Neuronal stem cell (in vitro differentiated cells): ENCODE measurements at regions not wholly inside any gene's neighbourhood (a gene's known extent, or its start where the extent isn't known, plus 50 kb on each side); places are given as distances from the start of the nearest gene placed in this dataset.

ENCODE experiments used
- DNase-seq: peaks from one replicate; pipeline ENCODE4 v3.0.0-alpha.2; 2013; ENCODE audit warnings: low spot score
- H2AFZ ChIP-seq: one replicate; pipeline ENCODE4 v1.6.1; 2013; ENCODE audit warnings: mild to moderate bottlenecking, low read length, inconsistent platforms
- H2AK5ac ChIP-seq: 2 replicates; pipeline ENCODE4 v1.6.1; 2013; ENCODE audit warnings: low read depth, mild to moderate bottlenecking, inconsistent platforms, low read length, moderate library complexity, mixed read lengths
- H2BK120ac ChIP-seq: 2 replicates; pipeline ENCODE4 v1.6.1; 2013; ENCODE audit warnings: low read depth, mild to moderate bottlenecking, inconsistent platforms, low read length, moderate library complexity, mixed read lengths
- H2BK12ac ChIP-seq: one replicate; pipeline ENCODE4 v1.6.1; 2013; ENCODE audit warnings: low read length, inconsistent platforms
- H2BK15ac ChIP-seq: 2 replicates; pipeline ENCODE4 v1.6.1; 2013; ENCODE audit warnings: mild to moderate bottlenecking, low read length, inconsistent platforms, mixed read lengths
- H2BK5ac ChIP-seq: one replicate; pipeline ENCODE4 v1.6.1; 2013; ENCODE audit warnings: inconsistent platforms, mild to moderate bottlenecking, low read length, moderate library complexity
- H3K14ac ChIP-seq: one replicate; pipeline ENCODE4 v1.6.1; 2013; ENCODE audit warnings: low read length, inconsistent platforms
- H3K18ac ChIP-seq: 2 replicates; pipeline ENCODE4 v1.6.1; 2013; ENCODE audit warnings: low read length, inconsistent platforms
- H3K23ac ChIP-seq: 2 replicates; pipeline ENCODE4 v1.6.1; 2013; ENCODE audit warnings: low read depth, mild to moderate bottlenecking, mixed read lengths, low read length, inconsistent platforms; ENCODE audit not compliant: poor library complexity
- H3K27ac ChIP-seq: replicated peaks from 3 replicates; pipeline ENCODE4 v1.5.1; 2013; ENCODE audit warnings: low read length, inconsistent platforms
- H3K27me3 ChIP-seq, 3 experiments: 2 replicates each; pipeline ENCODE4 v1.6.1; 2013; ENCODE audit warnings: low read length in 3 of 3, mild to moderate bottlenecking in 2 of 3, inconsistent platforms in 1 of 3, low read depth in 1 of 3, mixed read lengths in 1 of 3, moderate library complexity in 1 of 3; ENCODE audit not compliant: control insufficient read depth in 3 of 3, insufficient read depth in 3 of 3
- H3K36me3 ChIP-seq, 2 donors: replicated peaks in 1 of 2; 2 replicates each; pipeline ENCODE4 v1.6.1; 2013; ENCODE audit warnings: low read length in 2 of 2; ENCODE audit not compliant: control insufficient read depth in 2 of 2, insufficient read depth in 2 of 2
- H3K4ac ChIP-seq: 2 replicates; pipeline ENCODE4 v1.6.1; 2013; ENCODE audit warnings: inconsistent platforms, mild to moderate bottlenecking, low read length, moderate library complexity
- H3K4me1 ChIP-seq, 2 donors: 1 replicate in 1 of 2; 2 replicates in 1 of 2; pipeline ENCODE4 v1.6.1; 2013; ENCODE audit warnings: low read length in 2 of 2, low read depth in 1 of 2; ENCODE audit not compliant: control insufficient read depth in 2 of 2, insufficient read depth in 1 of 2
- H3K4me2 ChIP-seq: one replicate; pipeline ENCODE4 v1.6.1; 2013; ENCODE audit warnings: mild to moderate bottlenecking, low read length, inconsistent platforms; ENCODE audit not compliant: insufficient read depth, poor library complexity, severe bottlenecking
- H3K4me3 ChIP-seq, 2 donors: 2 replicates each; pipeline ENCODE4 v1.5.1; 2013; ENCODE audit warnings: low read length in 2 of 2, mild to moderate bottlenecking in 2 of 2, inconsistent platforms in 1 of 2, moderate library complexity in 1 of 2
- H3K79me1 ChIP-seq: one replicate; pipeline ENCODE4 v1.6.1; 2013; ENCODE audit warnings: low read depth, mild to moderate bottlenecking, inconsistent platforms, low read length, moderate library complexity
- H3K9ac ChIP-seq: one replicate; pipeline ENCODE4 v1.6.1; 2013; ENCODE audit warnings: mild to moderate bottlenecking, low read depth, low read length, inconsistent platforms; ENCODE audit not compliant: poor library complexity
- H3K9me3 ChIP-seq, 2 donors: replicated peaks in 1 of 2; 2 replicates each; pipeline versions ENCODE3 to v1.6.1; 2013; ENCODE audit warnings: low read length in 2 of 2, mild to moderate bottlenecking in 2 of 2, inconsistent platforms in 1 of 2, low read depth in 1 of 2, mixed read lengths in 1 of 2, moderate library complexity in 1 of 2; ENCODE audit not compliant: control insufficient read depth in 2 of 2, insufficient read depth in 1 of 2
- H4K8ac ChIP-seq: one replicate; pipeline ENCODE4 v1.6.1; 2013; ENCODE audit warnings: low read depth, mild to moderate bottlenecking, inconsistent platforms, low read length, moderate library complexity
- H4K91ac ChIP-seq: one replicate; pipeline ENCODE4 v1.6.1; 2013; ENCODE audit warnings: low read length, low read depth, mild to moderate bottlenecking, inconsistent platforms; ENCODE audit not compliant: poor library complexity
- WGBS, 2 donors: extraction: QIAGEN DNeasy Blood & Tissue Kit; methylation state at CpG; one replicate each; pipeline ENCODE4 v1.1.7; 2013; ENCODE audit warnings: missing lambda C conversion rate in 2 of 2, mixed read lengths in 1 of 2; ENCODE audit not compliant: insufficient read length in 2 of 2, insufficient replicate concordance in 1 of 2; ENCODE audit errors: extremely low coverage in 2 of 2; 5-methylcytosine and 5-hydroxymethylcytosine counted together

DNA sequence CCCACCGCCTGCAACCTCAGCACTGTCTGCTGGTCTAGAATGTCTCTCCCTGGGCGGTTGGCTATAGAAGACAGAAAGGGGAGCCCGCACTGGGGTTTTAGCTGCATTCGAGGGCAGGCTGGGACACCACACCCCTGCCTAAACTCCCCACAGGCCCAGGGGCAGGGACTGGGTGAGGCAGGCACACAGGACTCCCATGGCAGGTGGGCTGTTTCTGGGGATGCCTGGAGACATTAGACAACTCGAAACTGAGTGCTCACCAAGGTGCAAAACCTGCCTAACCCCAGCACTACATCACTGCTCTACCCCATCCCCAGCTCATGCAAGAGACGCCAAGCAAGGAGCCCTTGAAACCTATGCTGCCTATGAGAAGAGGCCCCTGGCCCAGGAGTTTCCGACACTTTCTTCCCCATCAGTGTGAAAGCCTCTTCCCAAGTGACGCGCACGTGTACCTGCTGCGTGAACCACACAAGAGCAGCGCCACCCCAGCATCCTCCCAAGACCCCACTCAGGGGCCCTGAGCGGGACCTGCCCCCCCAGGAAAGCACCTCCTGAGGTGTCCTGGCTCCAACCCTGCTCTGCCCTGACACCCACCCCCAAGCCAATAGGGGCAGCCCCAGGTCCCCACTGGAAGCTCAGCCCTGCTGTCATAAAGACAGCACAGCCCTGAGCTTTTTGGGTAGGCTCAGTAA, 121.2 kb downstream of the TUBA3C start:
- no peak overlapping the region for H4K91ac ChIP-seq
- no peak overlapping the region for H2BK120ac ChIP-seq
- H3K23ac ChIP-seq, result no peak overlapping the region
- H2BK5ac ChIP-seq, result no peak overlapping the region
- no peaks in the 10 kb centered on the region for H3K27me3 ChIP-seq
- WGBS, 2 donors, result no CpG with 5 or more reads among the region's 13 CpGs
- no peak overlapping the region for H2BK15ac ChIP-seq
- no peaks in the 10 kb centered on the region for H3K4me1 ChIP-seq
- H3K79me1 ChIP-seq, result no peaks in the 10 kb centered on the region
- H3K18ac ChIP-seq, result no peak overlapping the region
- H2BK12ac ChIP-seq, result no peak overlapping the region
- no peaks in the 10 kb centered on the region for H3K36me3 ChIP-seq
- no peak overlapping the region for H2AK5ac ChIP-seq
- peaks cover 0 to 78% of the 10 kb centered on the region in 2 donors for H3K9me3 ChIP-seq
- no peak overlapping the region for H3K4me2 ChIP-seq
- H2AFZ ChIP-seq, result no peak overlapping the region
- H3K4ac ChIP-seq, result no peak overlapping the region
- no peak overlapping the region for H4K8ac ChIP-seq
- no peak overlapping the region for H3K4me3 ChIP-seq
- no peak overlapping the region for H3K14ac ChIP-seq
- H3K9ac ChIP-seq, result no peak overlapping the region
- no peak overlapping the region for H3K27ac ChIP-seq
- DNase-seq, result no peak

DNA sequence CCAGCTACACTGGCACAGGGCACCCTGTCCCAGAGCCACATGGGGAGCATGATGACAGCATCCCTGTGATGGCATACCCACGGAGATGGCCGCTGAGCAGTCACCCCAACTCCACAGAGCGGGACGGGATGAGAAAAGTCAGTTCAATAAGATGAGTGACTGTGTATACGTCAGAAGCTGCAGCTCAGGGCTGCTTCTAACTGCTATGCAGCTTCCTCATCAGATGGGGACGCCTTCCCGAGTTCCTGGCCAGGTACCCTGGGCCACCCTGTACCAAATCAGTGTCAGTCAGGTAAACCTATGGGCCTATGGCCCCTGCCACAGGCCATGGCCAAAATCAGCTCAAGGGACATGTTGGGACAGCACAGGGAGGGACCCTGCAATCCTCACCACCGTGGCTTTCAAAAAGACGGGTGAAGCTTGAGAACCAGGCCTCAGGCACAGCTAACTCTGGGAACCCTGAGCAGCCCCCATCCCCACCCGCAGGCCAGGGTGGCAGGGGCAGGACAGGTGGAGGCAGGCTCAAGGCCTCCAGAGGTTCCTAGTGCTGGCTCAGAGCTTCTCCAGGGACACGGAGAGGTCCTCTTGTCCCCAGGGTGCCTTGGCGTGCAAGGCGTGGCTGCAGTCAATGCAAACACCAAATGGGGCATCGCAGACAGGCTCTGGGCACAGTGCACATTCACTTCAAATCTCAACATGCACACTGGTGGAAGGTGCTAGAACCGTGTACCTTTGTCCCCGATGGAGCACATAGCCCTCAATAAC, 122.4 kb downstream of the TUBA3C start:
- Histone ChIP-seq H3K4me3 (peak overlapping the region in 1 of 2 donors; percentile 40), H2BK120ac (no peak overlapping the region), H3K18ac (no peak overlapping the region), H2BK5ac (no peak overlapping the region), H4K8ac (no peak overlapping the region), H3K9me3 (peaks cover 0 to 82% of the 10 kb centered on the region in 2 donors), H2BK15ac (no peak overlapping the region), H3K23ac (no peak overlapping the region), H3K79me1 (no peaks in the 10 kb centered on the region), H3K9ac (no peak overlapping the region), H3K27me3 (no peaks in the 10 kb centered on the region), H3K14ac (no peak overlapping the region), H2AFZ (no peak overlapping the region), H3K27ac (no peak overlapping the region), H4K91ac (no peak overlapping the region), H3K4ac (no peak overlapping the region), H3K4me2 (no peak overlapping the region), H3K36me3 (no peaks in the 10 kb centered on the region), H2AK5ac (no peak overlapping the region), H3K4me1 (no peaks in the 10 kb centered on the region), H2BK12ac (no peak overlapping the region)
- no peak for DNase-seq
- no CpG with 5 or more reads among the region's 16 CpGs for WGBS, 2 donors

DNA sequence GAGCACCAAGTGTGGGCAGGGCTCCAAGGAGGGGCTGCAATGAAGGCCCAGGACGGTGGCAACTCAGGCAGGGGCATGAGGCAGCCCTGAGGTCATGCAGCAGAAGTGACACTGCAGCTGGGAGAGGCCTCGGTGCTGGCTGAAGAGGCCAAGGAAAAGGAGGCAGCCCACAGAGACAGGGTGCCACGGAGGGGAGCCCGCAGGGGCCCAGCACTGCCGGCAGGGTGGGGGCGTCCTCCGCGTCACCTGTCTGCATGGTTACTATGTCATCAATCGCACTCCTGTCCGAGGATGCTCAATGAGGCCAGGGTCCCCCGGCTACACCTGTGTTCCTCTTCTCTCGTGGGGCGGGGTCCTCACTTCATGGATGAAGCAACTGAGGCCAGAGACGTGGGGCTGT, 123.1 kb downstream of the TUBA3C start:
- Histone ChIP-seq H2AFZ (no peak overlapping the region), H2AK5ac (no peak overlapping the region), H2BK120ac (no peak overlapping the region), H3K9me3 (peaks cover 0 to 85% of the 10 kb centered on the region in 2 donors), H3K27me3 (no peaks in the 10 kb centered on the region), H4K91ac (no peak overlapping the region), H3K4me3 (peak overlapping the region in 1 of 2 donors; percentile 40), H3K23ac (no peak overlapping the region), H2BK5ac (no peak overlapping the region), H3K27ac (no peak overlapping the region), H3K4me2 (no peak overlapping the region), H3K9ac (no peak overlapping the region), H3K18ac (no peak overlapping the region), H3K79me1 (no peaks in the 10 kb centered on the region), H4K8ac (no peak overlapping the region), H3K36me3 (no peaks in the 10 kb centered on the region), H2BK12ac (no peak overlapping the region), H3K4me1 (no peaks in the 10 kb centered on the region), H2BK15ac (no peak overlapping the region), H3K4ac (no peak overlapping the region), H3K14ac (no peak overlapping the region)
- WGBS, 2 donors, result no CpG with 5 or more reads among the region's 14 CpGs
- DNase-seq, result no peak

DNA sequence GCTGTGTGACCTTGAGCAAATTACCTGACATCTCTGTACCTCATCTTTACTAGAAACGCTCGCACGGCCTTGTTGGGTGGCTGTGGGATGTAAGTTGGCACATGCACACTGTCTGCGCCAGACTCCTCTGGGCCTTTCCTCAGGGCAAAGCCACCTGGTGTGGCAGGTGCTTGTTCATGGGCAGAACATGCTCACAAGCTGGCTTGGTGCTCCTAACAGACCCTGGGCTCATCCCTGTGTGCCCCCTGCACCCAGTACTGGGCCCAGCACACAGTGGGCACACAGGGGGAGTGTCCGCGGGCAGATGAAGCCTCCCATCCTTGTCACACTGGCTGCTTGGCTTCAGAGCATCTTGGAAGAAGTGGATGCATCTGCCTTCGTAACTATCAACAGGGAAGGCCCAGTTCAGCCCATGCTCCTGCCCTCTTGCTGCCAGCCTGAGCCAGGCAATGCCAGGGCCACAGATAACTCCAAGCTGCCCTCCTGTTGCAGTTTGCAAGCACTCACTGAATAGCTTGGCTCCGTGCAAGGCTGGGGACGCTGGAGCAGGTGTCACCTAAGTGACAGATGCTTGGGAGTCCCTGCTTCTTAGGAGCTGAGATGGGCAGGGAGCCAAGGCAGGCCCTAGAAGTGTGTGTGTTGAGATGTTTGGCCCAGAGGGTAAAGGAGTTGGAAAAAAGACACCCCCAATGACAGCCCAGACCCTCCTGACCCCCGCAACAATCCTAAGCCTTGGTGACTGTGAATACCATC, 123.9 kb downstream of the TUBA3C start:
- no peaks in the 10 kb centered on the region for H3K4me1 ChIP-seq
- DNase-seq, result no peak
- no peak overlapping the region for H4K91ac ChIP-seq
- H3K18ac ChIP-seq, result no peak overlapping the region
- H4K8ac ChIP-seq, result peak overlapping the region; percentile 10
- no peak overlapping the region for H3K4ac ChIP-seq
- H2BK15ac ChIP-seq, result no peak overlapping the region
- H2AFZ ChIP-seq, result no peak overlapping the region
- no peak overlapping the region for H2BK12ac ChIP-seq
- peaks cover 0 to 87% of the 10 kb centered on the region in 2 donors for H3K9me3 ChIP-seq
- WGBS, 2 donors, result no CpG with 5 or more reads among the region's 10 CpGs
- no peak overlapping the region for H3K9ac ChIP-seq
- H3K14ac ChIP-seq, result no peak overlapping the region
- H2AK5ac ChIP-seq, result no peak overlapping the region
- H3K27ac ChIP-seq, result no peak overlapping the region
- no peak overlapping the region for H2BK120ac ChIP-seq
- H2BK5ac ChIP-seq, result no peak overlapping the region
- H3K4me2 ChIP-seq, result no peak overlapping the region
- no peaks in the 10 kb centered on the region for H3K79me1 ChIP-seq
- no peak overlapping the region for H3K23ac ChIP-seq
- H3K4me3 ChIP-seq, result no peak overlapping the region
- H3K36me3 ChIP-seq, result no peaks in the 10 kb centered on the region
- H3K27me3 ChIP-seq, result no peaks in the 10 kb centered on the region
